ENCODE measurements at regions not wholly inside any gene's neighbourhood (a gene's known extent, or its start where the extent isn't known, plus 50 kb on each side); places are given as distances from the start of the nearest gene placed in this dataset.

- Histone ChIP-seq H3K79me2 (ENCODE audit: control insufficient read depth, insufficient read depth, low read length) (no peaks in the 10 kb centered on the region), H3K4me2 (ENCODE audit: control insufficient read depth, insufficient read depth) (no peak overlapping the region), H3K27me3 (replicated peaks in 1 of 2; ENCODE audit: control insufficient read depth in 2 of 2, insufficient read depth in 2 of 2, low read length in 1 of 2) (no peaks in the 10 kb centered on the region), H3K4me1 (ENCODE audit: control insufficient read depth, insufficient read depth, low read length) (no peaks in the 10 kb centered on the region), H3K4me3 (no peak overlapping the region), H3K9ac (ENCODE audit: control insufficient read depth, insufficient read depth, low read length) (no peak overlapping the region), H2AFZ (ENCODE audit: control insufficient read depth, low read depth, low read length) (no peak overlapping the region), H3K9me3 (replicated peaks; ENCODE audit: control insufficient read depth, insufficient read depth, low read length) (no peaks in the 10 kb centered on the region), H3K36me3 (ENCODE audit: control insufficient read depth in 2 of 2, insufficient read depth in 2 of 2, low read length in 1 of 2) (no peaks in the 10 kb centered on the region), H3K27ac (ENCODE audit: control insufficient read depth, insufficient read depth) (no peak overlapping the region), H4K20me1 (ENCODE audit: control insufficient read depth, insufficient read depth) (no peaks in the 10 kb centered on the region)
- BruUV-seq (replicated peaks) = no TSS peak
- no peak for FAIRE-seq
- POLR2A ChIA-PET = no interaction called here
- 69% methylated on average over 14 of the region's 14 CpGs for WGBS (ENCODE audit: insufficient coverage, insufficient replicate concordance, low lambda C conversion rate, missing lambda C conversion rate)
- intact Hi-C loops (cut with micrococcal nuclease; ENCODE audit: unreplicated experiment) (no loop called here), in situ Hi-C loops (cut with MboI) (no loop called here)
- RAD21 ChIA-PET (ENCODE audit: unreplicated experiment) = interaction anchor here (1.4 kb wide), 1 partner anchor 188 kb away, joined by 3 read pairs; no protein-coding TSS in a partner anchor
- TF ChIP-seq ZZZ3 (IDR thresholded peaks at IDR 0.05; ENCODE audit: control insufficient read depth, insufficient read length, low read depth) (no peak), NR2C1 (IDR thresholded peaks at IDR 0.05) (no peak), BCLAF1 (IDR thresholded peaks at IDR 0.05) (no peak), IKZF1 (conservative IDR thresholded peaks at IDR 0.05) (no peak)
- TF ChIP-seq, protein P1, sequence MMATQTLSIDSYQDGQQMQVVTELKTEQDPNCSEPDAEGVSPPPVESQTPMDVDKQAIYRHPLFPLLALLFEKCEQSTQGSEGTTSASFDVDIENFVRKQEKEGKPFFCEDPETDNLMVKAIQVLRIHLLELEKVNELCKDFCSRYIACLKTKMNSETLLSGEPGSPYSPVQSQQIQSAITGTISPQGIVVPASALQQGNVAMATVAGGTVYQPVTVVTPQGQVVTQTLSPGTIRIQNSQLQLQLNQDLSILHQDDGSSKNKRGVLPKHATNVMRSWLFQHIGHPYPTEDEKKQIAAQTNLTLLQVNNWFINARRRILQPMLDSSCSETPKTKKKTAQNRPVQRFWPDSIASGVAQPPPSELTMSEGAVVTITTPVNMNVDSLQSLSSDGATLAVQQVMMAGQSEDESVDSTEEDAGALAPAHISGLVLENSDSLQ (IDR thresholded peaks at IDR 0.05) = no peak
- ATAC-seq = no peak
- SMC1A ChIA-PET (ENCODE audit: uncharacterized antibody, unreplicated experiment) = interaction anchor here (1.3 kb wide), 1 partner anchor 19 kb away, joined by 3 read pairs; no protein-coding TSS in a partner anchor
- DNase-seq (ENCODE audit: low read depth, low spot score) = no peak
- CTCF ChIA-PET = interaction anchor here (1.7 kb wide), 1 partner anchor 9 kb away, joined by 7 read pairs; no protein-coding TSS in a partner anchor
These were observed 110.9 kb downstream of the BDH1 start for GRCh38 chr3:197444793-197445379.

All from GM12878 (cell line).